HG03439 (cell line): ENCODE measurements at regions not wholly inside any gene's neighbourhood (a gene's known extent, or its start where the extent isn't known, plus 50 kb on each side); places are given as distances from the start of the nearest gene placed in this dataset.

Experiments
- ATAC-seq: cut with Tn5 transposase; IDR thresholded peaks from one replicate; pipeline ENCODE4 v1.9.1; 2021; ENCODE audit warnings: mild to moderate bottlenecking, moderate library complexity; ENCODE audit not compliant: unreplicated experiment

- ATAC-seq: no peak
These were observed 317.1 kb upstream of the NPVF start for GRCh38 chr7:25545124-25546008.

GRCh38 chr7:25546306-25546705 is 318.0 kb upstream of the NPVF start:
- ATAC-seq: no peak

DNA sequence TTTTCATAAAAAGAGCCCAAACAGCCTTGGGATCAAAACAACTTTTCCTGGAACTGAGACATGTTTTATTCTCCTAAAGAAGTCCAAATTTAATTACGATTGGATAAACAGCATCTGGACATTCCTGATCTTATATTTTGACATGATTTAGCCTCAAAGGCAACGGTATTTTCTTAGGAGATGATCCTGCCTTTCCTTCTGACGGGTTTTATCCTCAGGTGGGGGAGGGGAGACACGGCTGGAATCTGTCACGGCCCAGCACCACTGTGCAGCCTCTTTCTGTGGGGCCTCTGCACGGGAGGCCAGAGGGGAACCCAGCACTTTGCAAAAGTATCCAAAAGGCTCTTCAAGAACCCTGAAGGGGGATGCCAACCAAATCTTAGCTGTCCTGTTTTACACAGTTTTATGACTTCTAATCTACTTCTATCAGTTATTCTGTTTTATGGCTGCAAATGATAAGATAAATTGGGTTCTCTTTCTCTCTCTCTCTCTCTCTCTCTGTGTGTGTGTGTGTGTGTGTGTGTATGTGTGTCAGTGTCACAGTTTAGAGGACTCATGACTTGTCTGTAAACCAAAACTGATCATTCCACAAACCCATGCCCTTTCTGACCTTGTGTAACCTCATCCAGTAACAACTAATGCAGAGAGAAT is 321.1 kb upstream of the NPVF start:
- ATAC-seq: no peak

- no peak for ATAC-seq
These were observed 321.9 kb upstream of the NPVF start for GRCh38 chr7:25550149-25550548.

GRCh38 chr7:25552998-25553397 is 324.7 kb upstream of the NPVF start:
- no peak for ATAC-seq

DNA sequence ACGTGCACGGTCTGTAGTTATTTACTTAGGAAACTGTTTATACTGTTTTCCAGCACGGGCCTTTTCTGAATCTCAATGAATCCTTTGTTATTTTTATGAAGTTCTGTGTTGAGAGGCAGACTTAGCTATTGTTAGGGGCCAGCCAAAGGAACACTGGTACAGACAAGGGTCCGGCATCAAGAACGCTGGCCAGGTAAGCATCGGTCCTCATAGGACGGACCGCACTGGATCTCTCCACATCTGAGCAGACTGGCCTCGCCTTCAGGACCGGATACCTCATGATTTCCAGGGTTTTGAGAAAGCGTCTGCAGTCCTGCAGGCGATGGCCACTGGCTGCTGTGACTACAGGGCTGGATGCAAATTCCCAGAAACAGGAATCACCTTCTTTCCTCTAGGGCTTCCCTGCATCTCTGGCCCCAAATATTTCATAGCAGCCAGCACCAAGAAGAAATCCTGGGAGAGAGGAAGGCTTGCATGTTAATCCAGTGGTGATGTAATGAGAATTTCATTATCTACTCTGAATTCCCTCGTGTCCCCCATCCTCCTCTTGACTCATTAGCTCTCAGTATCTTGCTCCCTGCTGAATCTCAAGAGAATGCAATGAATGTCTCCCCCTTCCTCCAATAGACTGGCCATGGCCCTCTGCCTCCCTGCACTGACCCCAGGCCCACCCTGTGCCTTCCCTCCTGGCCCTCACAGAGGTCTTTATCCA is 325.4 kb upstream of the NPVF start:
- no peak for ATAC-seq

DNA sequence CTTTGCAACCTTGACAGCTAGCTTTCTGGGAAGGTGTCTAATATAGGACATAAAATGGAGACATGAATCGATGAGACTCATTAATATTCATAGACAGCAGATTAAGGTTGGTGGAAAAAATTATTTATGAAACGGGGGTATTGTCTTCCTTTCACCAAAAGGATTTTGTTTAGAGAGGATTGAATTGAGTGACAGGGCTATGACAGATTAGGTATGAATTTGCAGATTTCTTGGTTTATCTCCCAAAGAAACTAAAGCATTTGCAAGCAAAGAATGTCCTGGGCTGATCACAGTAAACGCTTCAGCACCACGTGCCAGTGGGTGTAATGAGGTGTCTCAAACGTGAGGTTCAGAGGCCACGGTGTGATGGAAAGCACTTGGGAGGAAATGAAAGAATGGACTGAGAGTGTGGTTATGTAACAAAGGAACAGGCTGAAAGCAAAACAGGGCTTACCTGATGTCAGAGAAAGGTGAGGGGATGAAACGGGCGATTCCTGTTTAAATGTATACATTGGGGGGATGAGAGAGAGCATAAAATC is 329.2 kb upstream of the NPVF start:
- no peak for ATAC-seq

- no peak for ATAC-seq
These were observed 329.6 kb upstream of the NPVF start for GRCh38 chr7:25557930-25558329.

DNA sequence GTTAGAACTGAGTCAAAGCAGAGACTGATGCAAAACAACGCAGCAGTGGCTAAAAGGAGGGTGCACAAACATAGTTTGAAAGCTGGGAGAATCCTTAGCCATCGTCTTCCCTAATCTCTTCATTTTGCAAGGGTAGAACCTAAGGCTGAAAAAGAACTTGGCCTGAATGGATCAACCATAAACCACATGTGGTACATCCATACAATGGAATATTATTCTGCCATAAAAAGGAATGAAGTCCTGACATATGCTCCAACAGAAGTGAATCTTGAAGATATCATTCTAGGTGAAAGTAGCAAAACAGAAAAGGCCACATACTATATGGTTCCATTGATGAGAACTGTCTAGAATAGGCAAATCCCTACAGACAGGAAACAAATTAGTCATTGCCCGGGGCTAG is 330.3 kb upstream of the NPVF start:
- ATAC-seq: no peak

GRCh38 chr7:25559581-25560367 is 331.5 kb upstream of the NPVF start:
- no peak for ATAC-seq

GRCh38 chr7:25562673-25563182 is 334.4 kb upstream of the NPVF start:
- no peak for ATAC-seq

DNA sequence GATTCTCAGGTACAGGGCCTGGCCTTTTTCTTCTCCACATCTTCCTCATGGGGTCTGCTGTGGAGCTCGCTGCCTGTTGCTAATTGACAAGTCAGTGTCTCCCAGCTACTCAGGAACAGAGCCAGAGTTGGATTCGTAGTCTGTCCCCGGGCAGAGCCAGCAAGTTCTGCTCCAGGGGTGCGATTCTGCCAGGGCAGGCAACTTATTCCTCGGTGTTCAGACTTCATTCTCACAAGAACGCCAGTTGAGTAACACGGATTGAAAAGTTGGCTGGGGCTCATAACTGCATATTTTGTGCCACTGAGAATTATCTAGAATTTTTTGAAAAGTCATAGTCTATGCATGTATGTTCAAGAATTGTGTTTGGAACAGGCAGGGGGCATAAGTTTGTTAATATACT is 336.7 kb upstream of the NPVF start:
- no peak for ATAC-seq

DNA sequence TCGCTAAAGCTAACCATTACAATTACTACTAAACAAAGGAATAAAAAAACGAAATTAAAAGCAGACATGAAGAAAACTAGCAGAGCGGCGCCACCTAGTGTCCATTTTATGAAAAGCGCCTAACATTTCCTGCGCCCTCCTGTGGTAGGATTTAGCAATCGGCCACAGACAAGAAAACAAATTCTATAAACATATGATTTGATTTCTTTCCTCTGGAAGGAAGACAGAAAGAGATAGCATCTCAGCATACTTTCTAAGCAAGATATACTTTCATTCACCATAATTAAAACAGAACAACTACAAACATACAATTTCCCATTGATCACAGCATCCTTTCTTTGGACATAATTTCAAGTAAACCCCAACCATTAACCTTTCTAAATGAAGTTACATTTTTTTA is 337.7 kb upstream of the NPVF start:
- ATAC-seq: no peak

DNA sequence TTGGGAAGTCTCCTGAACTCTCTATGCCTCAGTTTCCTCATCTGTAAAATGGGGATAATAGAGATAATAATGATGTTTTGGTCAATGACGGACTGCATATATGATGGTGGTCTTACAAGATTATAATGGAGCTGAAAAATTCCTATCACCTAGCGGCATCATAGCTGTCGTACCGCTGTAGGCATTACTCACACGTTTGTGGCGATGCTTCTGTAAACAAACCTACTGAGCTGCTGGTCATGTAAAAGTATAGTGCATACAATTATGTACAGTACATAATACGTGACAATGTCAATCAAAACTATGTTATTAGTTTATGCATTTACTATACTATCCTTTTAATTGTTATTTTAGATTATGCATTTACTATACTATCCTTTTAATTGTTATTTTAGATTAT is 339.1 kb upstream of the NPVF start:
- ATAC-seq: no peak

GRCh38 chr7:25569765-25570164 is 341.5 kb upstream of the NPVF start:
- ATAC-seq: no peak

DNA sequence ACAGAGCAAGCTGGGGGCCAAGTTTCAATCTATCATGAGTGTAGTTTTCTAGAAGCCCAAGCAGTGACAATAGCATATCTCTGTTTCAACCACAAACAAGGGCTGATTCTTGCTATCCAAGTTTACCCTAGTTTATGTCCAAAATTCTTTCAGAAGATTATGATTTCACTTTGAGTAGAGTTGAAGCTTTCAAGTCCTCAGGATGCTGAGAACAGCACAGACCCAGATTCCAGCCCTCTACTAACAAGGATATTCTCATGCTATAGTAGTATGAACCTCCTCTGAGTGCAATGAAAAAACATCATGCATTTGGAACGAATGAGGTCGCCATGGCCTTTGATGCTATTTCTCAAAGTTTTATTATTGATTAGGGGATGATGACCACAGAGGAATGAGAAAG is 344.1 kb upstream of the NPVF start:
- no peak for ATAC-seq

DNA sequence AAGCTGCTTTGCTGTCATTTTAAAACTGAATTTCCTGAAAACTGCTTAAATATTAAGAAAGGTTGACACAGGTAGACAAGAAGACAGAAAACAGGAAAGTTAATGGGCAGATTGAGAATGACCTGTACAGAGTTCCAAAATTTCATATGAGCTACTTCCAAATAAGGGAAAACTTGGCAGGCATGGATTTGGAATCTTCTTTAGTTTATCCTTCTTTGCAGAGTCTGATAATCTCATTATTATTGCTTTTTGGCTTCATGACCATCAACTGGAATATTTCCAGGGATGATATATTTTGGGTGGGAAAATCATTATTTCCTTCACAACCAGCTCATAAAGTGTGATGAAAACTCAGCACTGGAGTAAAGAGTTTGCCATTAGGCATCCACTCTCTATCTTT is 346.5 kb upstream of the NPVF start:
- no peak for ATAC-seq

DNA sequence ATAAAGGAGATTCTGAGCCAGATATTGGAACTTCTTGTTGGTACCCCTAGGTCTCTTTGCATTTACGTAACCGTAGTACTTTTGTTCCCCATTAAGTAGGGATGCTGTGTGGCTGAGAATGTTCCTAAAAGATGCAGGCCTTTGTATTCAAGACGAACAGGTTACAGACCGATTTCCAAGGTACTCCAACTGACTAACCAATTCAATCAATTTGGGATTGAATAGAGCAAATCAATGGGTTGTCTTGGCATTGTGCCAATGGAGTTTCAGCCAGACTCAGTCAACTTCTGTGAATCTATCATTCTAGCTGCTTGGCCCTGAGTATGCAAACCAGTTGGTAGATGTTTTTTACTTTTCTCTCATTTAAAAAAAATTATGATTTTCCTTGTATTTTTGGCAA is 347.3 kb upstream of the NPVF start:
- no peak for ATAC-seq

DNA sequence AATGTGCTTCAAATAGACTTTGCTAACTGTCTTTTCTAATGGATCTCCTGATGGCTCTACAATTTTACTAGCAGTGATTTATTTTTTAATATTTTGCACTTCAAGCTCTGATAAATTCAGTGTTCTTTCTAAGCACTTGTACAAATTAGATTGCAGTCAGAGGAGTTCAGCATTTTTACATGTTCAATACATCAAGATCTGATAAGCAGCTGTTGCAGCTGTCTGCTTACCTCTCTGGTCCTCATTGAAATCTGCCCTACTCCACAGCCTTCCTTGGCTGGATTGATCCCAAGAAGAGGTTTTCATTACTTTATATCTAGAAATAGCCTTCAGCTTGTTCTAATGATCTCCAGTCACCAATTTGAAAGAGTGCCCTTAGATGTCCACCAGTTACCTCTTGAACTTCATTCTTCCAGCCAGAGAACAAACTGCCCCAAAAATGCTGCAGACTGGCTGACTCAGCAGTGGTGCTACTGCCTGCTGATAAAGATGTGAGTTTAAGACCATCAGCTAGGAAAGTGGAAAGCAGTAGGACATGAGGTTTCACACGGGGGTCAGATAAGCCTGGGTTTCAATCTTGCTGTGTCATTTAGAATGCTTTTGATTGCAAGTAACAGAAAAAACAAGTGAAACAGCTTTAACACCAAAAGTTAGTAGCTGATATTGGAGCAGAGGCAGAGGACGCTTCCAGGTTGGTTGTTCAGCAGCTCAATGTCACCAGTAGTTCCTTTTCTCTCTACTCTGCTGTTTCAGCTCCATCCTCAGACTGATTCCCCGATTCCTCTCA is 350.9 kb upstream of the NPVF start:
- no peak for ATAC-seq

- no peak for ATAC-seq
These were observed 351.4 kb upstream of the NPVF start for GRCh38 chr7:25579778-25580075.
